H9 (cell line): ENCODE measurements at regions not wholly inside any gene's neighbourhood (a gene's known extent, or its start where the extent isn't known, plus 50 kb on each side); places are given as distances from the start of the nearest gene placed in this dataset.

Experiments
- DNase-seq: peaks from one replicate; pipeline ENCODE4 v3.0.0-alpha.2; 2017
- H2AFZ ChIP-seq: one replicate; pipeline ENCODE4 v1.6.1; 2013; ENCODE audit warnings: mild to moderate bottlenecking, low read length, control low read depth, moderate library complexity
- H2AK5ac ChIP-seq: 2 replicates; pipeline ENCODE4 v1.6.1; 2013; ENCODE audit warnings: low read length, control low read depth, mixed read lengths; ENCODE audit not compliant: insufficient read length
- H2BK120ac ChIP-seq: one replicate; pipeline ENCODE4 v1.6.1; 2013; ENCODE audit warnings: low read depth, mild to moderate bottlenecking, low read length, control low read depth, inconsistent platforms; ENCODE audit not compliant: poor library complexity, severe bottlenecking
- H2BK12ac ChIP-seq: 2 replicates; pipeline ENCODE4 v1.6.1; 2013; ENCODE audit warnings: low read length, control low read depth, mixed read lengths, low read depth; ENCODE audit not compliant: insufficient read length
- H2BK15ac ChIP-seq: 2 replicates; pipeline ENCODE4 v1.6.1; 2013; ENCODE audit warnings: low read depth, low read length, control low read depth
- H2BK20ac ChIP-seq: one replicate; pipeline ENCODE4 v1.6.1; 2013; ENCODE audit warnings: low read depth, mild to moderate bottlenecking, low read length, control low read depth, inconsistent platforms; ENCODE audit not compliant: poor library complexity, severe bottlenecking
- H2BK5ac ChIP-seq: 2 replicates; pipeline ENCODE4 v1.6.1; 2013; ENCODE audit warnings: low read length, control low read depth, mixed read lengths; ENCODE audit not compliant: insufficient read length
- H3K14ac ChIP-seq: 2 replicates; pipeline ENCODE4 v1.6.1; 2013; ENCODE audit warnings: low read length, control low read depth; ENCODE audit not compliant: insufficient read depth
- H3K18ac ChIP-seq: 2 replicates; pipeline ENCODE4 v1.6.1; 2013; ENCODE audit warnings: low read depth, mild to moderate bottlenecking, mixed read lengths, low read length, control low read depth; ENCODE audit not compliant: insufficient read length
- H3K23ac ChIP-seq: 2 replicates; pipeline ENCODE4 v1.6.1; 2013; ENCODE audit warnings: low read length, control low read depth, mixed read lengths, low read depth; ENCODE audit not compliant: insufficient read length
- H3K23me2 ChIP-seq: 2 replicates; pipeline ENCODE4 v1.6.1; 2013; ENCODE audit warnings: low read depth, mild to moderate bottlenecking, mixed read lengths, low read length, control low read depth; ENCODE audit not compliant: insufficient read length, poor library complexity, severe bottlenecking
- H3K27ac ChIP-seq: 2 replicates; pipeline ENCODE4 v1.5.1; 2013; ENCODE audit warnings: low read length, control low read depth, mixed read lengths, low read depth; ENCODE audit not compliant: insufficient read length
- H3K27me3 ChIP-seq: 2 replicates; pipeline ENCODE4 v1.6.1; 2013; ENCODE audit warnings: low read length, control low read depth, inconsistent platforms; ENCODE audit not compliant: insufficient read depth
- H3K4ac ChIP-seq: 2 replicates; pipeline ENCODE4 v1.6.1; 2013; ENCODE audit warnings: low read depth, mild to moderate bottlenecking, control low read depth, inconsistent platforms, low read length, moderate library complexity
- H3K4me1 ChIP-seq: 2 replicates; pipeline ENCODE4 v1.6.1; 2013; ENCODE audit warnings: low read length, control low read depth, inconsistent platforms; ENCODE audit not compliant: insufficient read depth
- H3K4me2 ChIP-seq: 2 replicates; pipeline ENCODE4 v1.6.1; 2013; ENCODE audit warnings: low read length, control low read depth, mixed read lengths; ENCODE audit not compliant: insufficient read length, insufficient read depth
- H3K56ac ChIP-seq: 2 replicates; pipeline ENCODE4 v1.6.1; 2013; ENCODE audit warnings: low read depth, mild to moderate bottlenecking, mixed read lengths, low read length, control low read depth; ENCODE audit not compliant: insufficient read length
- H3K79me1 ChIP-seq: 2 replicates; pipeline ENCODE4 v1.6.1; 2013; ENCODE audit warnings: low read depth, mild to moderate bottlenecking, moderate library complexity, low read length, control low read depth, inconsistent platforms; ENCODE audit not compliant: insufficient read depth, poor library complexity, severe bottlenecking
- H3K79me2 ChIP-seq: 2 replicates; pipeline ENCODE4 v1.6.1; 2013; ENCODE audit warnings: low read length, control low read depth, inconsistent platforms; ENCODE audit not compliant: insufficient read depth
- H3K9ac ChIP-seq: 2 replicates; pipeline ENCODE4 v1.6.1; 2013; ENCODE audit warnings: low read length, control low read depth, mixed read lengths; ENCODE audit not compliant: insufficient read length; ENCODE audit errors: extremely low read depth
- H3K9me3 ChIP-seq: one replicate; pipeline ENCODE4 v1.6.1; 2013; ENCODE audit warnings: low read depth, low read length, inconsistent platforms; ENCODE audit not compliant: control insufficient read depth
- H3T11ph ChIP-seq: one replicate; pipeline ENCODE4 v1.6.1; 2013; ENCODE audit warnings: mild to moderate bottlenecking, low read length, control low read depth, inconsistent platforms
- H4K20me1 ChIP-seq: one replicate; pipeline ENCODE4 v1.6.1; 2013; ENCODE audit not compliant: control insufficient read depth, insufficient read length, insufficient read depth
- H4K5ac ChIP-seq: 2 replicates; pipeline ENCODE4 v1.6.1; 2013; ENCODE audit warnings: low read depth, mild to moderate bottlenecking, mixed read lengths, low read length, control low read depth; ENCODE audit not compliant: insufficient read length
- H4K8ac ChIP-seq: replicated peaks from 2 replicates; pipeline ENCODE4 v1.6.1; 2013; ENCODE audit warnings: low read length, control low read depth, mixed read lengths, low read depth; ENCODE audit not compliant: insufficient read length
- H4K91ac ChIP-seq: 2 replicates; pipeline ENCODE4 v1.6.1; 2013; ENCODE audit warnings: low read depth, mild to moderate bottlenecking, moderate library complexity, mixed read lengths, low read length, control low read depth; ENCODE audit not compliant: insufficient read length
- H3K27ac Mint-ChIP-seq, 3 experiments: 2 replicates in 2 of 3; 3 replicates in 1 of 3; pipeline ENCODE4 v1.8.0; 2020 to 2021; ENCODE audit warnings: mixed read lengths in 3 of 3, mild to moderate bottlenecking in 1 of 3, moderate library complexity in 1 of 3
- H3K27me3 Mint-ChIP-seq: 2 replicates; pipeline ENCODE4 v1.8.0; 2021; ENCODE audit warnings: low read depth, mild to moderate bottlenecking, moderate library complexity, mixed read lengths
- H3K36me3 Mint-ChIP-seq, 3 experiments: 2 replicates in 2 of 3; 3 replicates in 1 of 3; pipeline ENCODE4 v1.8.0; 2020 to 2021; ENCODE audit warnings: low read depth in 3 of 3, mixed read lengths in 3 of 3; ENCODE audit not compliant: insufficient read depth in 1 of 3
- H3K4me1 Mint-ChIP-seq, 2 experiments: 2 replicates each; pipeline ENCODE4 v1.8.0; 2020; ENCODE audit warnings: mixed read lengths in 2 of 2
- H3K4me3 Mint-ChIP-seq, 2 experiments: 2 replicates in 1 of 2; 3 replicates in 1 of 2; pipeline ENCODE4 v1.8.0; 2020 to 2021; ENCODE audit warnings: mild to moderate bottlenecking in 2 of 2, mixed read lengths in 2 of 2, moderate library complexity in 1 of 2
- H3K9me3 Mint-ChIP-seq, 2 experiments: 2 replicates in 1 of 2; 3 replicates in 1 of 2; pipeline ENCODE4 v1.8.0; 2020; ENCODE audit warnings: mild to moderate bottlenecking in 2 of 2, mixed read lengths in 2 of 2, moderate library complexity in 1 of 2
- WGBS: extraction: QIAGEN DNeasy Blood & Tissue Kit; methylation state at CpG from one replicate; pipeline ENCODE4 v1.1.7; 2013; ENCODE audit warnings: missing lambda C conversion rate, low lambda C conversion rate, mixed read lengths; ENCODE audit not compliant: insufficient read length; ENCODE audit errors: extremely low coverage; 5-methylcytosine and 5-hydroxymethylcytosine counted together
- TF ChIP-seq, protein P1 (sequence below): fragments of 200-600 bp; sonication (generic); conservative IDR thresholded peaks from 3 replicates; pipeline ENCODE4 v1.8.0; 2021; ENCODE audit warnings: antibody characterized with exemption, mild to moderate bottlenecking

DNA sequence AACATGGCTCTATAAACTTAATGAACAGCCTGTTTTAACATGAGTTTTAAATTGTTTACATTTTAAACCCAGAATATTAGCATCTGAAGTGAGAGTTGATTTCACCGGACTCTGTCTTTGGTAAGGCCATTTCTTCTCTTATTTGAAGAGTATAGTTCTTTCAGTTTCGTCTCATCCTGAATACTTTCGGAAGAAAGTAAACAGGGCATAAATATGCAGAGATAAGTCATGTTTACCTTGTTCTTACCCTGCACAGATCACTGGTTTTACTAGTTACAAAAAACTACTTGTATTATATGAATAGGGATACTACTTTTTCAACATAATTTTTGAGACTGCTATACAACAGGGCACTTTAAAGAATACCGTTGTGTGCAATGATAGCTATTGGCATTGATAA lies 656.3 kb upstream of the ZNF608 start:
- Histone ChIP-seq H3K9me3 (no peaks in the 10 kb centered on the region), H4K8ac (no peak overlapping the region), H3K4me1 (no peaks in the 10 kb centered on the region), H3K23me2 (no peaks in the 10 kb centered on the region), H2BK20ac (no peak overlapping the region), H2BK120ac (no peak overlapping the region), H3K79me2 (no peaks in the 10 kb centered on the region), H3K4ac (no peak overlapping the region), H4K5ac (no peak overlapping the region), H2BK15ac (no peak overlapping the region), H3K18ac (no peak overlapping the region), H2AK5ac (no peak overlapping the region), H2BK5ac (no peak overlapping the region), H3K14ac (no peak overlapping the region), H3K79me1 (no peaks in the 10 kb centered on the region), H3T11ph (no peak overlapping the region), H3K27me3 (no peaks in the 10 kb centered on the region), H3K56ac (no peak overlapping the region), H3K27ac (no peak overlapping the region), H2BK12ac (no peak overlapping the region), H3K9ac (no peak overlapping the region), H3K4me2 (no peak overlapping the region), H3K23ac (no peak overlapping the region), H4K91ac (no peak overlapping the region), H2AFZ (no peak overlapping the region), H4K20me1 (no peaks in the 10 kb centered on the region)
- Mint-ChIP-seq H3K4me1 (peaks cover 4 to 5% of the 10 kb centered on the region in 2 experiments; a peak in 2 of 4 replicates), H3K36me3 (peaks cover 0 to 11% (median 3%) of the 10 kb centered on the region in 3 experiments; a peak in 4 of 7 replicates), H3K27me3 (no peaks in the 10 kb centered on the region), H3K27ac (no peak overlapping the region), H3K9me3 (peaks cover 2 to 5% of the 10 kb centered on the region in 2 experiments; a peak in 2 of 5 replicates), H3K4me3 (no peak overlapping the region)
- DNase-seq: no peak
- TF ChIP-seq, protein P1, sequence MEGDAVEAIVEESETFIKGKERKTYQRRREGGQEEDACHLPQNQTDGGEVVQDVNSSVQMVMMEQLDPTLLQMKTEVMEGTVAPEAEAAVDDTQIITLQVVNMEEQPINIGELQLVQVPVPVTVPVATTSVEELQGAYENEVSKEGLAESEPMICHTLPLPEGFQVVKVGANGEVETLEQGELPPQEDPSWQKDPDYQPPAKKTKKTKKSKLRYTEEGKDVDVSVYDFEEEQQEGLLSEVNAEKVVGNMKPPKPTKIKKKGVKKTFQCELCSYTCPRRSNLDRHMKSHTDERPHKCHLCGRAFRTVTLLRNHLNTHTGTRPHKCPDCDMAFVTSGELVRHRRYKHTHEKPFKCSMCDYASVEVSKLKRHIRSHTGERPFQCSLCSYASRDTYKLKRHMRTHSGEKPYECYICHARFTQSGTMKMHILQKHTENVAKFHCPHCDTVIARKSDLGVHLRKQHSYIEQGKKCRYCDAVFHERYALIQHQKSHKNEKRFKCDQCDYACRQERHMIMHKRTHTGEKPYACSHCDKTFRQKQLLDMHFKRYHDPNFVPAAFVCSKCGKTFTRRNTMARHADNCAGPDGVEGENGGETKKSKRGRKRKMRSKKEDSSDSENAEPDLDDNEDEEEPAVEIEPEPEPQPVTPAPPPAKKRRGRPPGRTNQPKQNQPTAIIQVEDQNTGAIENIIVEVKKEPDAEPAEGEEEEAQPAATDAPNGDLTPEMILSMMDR: no peak
- no CpG with 5 or more reads among the region's 4 CpGs for WGBS
